Esophagus squamous epithelium (tissue), 5 donors: ENCODE measurements at regions not wholly inside any gene's neighbourhood (a gene's known extent, or its start where the extent isn't known, plus 50 kb on each side); places are given as distances from the start of the nearest gene placed in this dataset.
A peak's percentile ranks its signal among the peaks of the same experiment; 100 is the strongest.

ENCODE experiments used
- DNase-seq: peaks from one replicate; lab custom pipeline; 2025; lab: John Stamatoyannopoulos, UW
- H3K27ac ChIP-seq, 4 donors: fragments of 200-600 bp; sonication (generic); one replicate each; pipeline ENCODE4 v1.5.1; 2016 to 2019; ENCODE audit warnings: mild to moderate bottlenecking in 1 of 4
- H3K27me3 ChIP-seq, 4 donors: fragments of 200-600 bp; sonication (generic); 1 replicate in 3 of 4; 2 replicates in 1 of 4; pipeline versions ENCODE4 v1.5.1 to v1.6.0; 2017 to 2021; ENCODE audit warnings: antibody characterized with exemption in 1 of 4
- H3K36me3 ChIP-seq, 3 donors: fragments of 200-600 bp; sonication (generic); one replicate each; pipeline ENCODE4 v1.5.1; 2016 to 2019
- H3K4me1 ChIP-seq, 3 donors: fragments of 200-600 bp; sonication (generic); one replicate each; pipeline ENCODE4 v1.5.1; 2017 to 2019
- H3K4me3 ChIP-seq, 4 donors: fragments of 200-600 bp; sonication (generic); 1 replicate in 3 of 4; 2 replicates in 1 of 4; pipeline ENCODE4 v1.5.1; 2016 to 2019; ENCODE audit warnings: mild to moderate bottlenecking in 2 of 4, moderate library complexity in 1 of 4
- H3K9me3 ChIP-seq, 3 donors: fragments of 200-600 bp; sonication (generic); one replicate each; pipeline ENCODE4 v1.5.1; 2016 to 2019
- POLR2A ChIP-seq, 4 donors: fragments of 450-650 bp; IDR thresholded peaks; one replicate each; pipeline ENCODE4 v1.6.1; 2017; ENCODE audit warnings: antibody characterized with exemption in 4 of 4, mild to moderate bottlenecking in 4 of 4, moderate library complexity in 3 of 4
- WGBS, 2 donors: methylation state at CpG; one replicate each; pipeline ENCODE4 v1.1.5; 2018; 5-methylcytosine and 5-hydroxymethylcytosine counted together
- intact Hi-C: fragments of 100-400 bp; cut with DNase I; formaldehyde crosslinking; loops from one replicate; pipeline ENCODE4 v1.15.0; 2022
- TF ChIP-seq, protein P1 (sequence below), 6 experiments: fragments of 450-650 bp in 4 of 6; fragments of 200-600 bp in 2 of 6; sonication (generic) in 2 of 6; IDR thresholded peaks; one replicate each; pipeline ENCODE4 v1.5.1; 2016 to 2019; ENCODE audit warnings: antibody characterized with exemption in 6 of 6, mild to moderate bottlenecking in 4 of 6, moderate library complexity in 4 of 6
- donor health status: DM: yes; HTN: yes; CAD: no.

DNA sequence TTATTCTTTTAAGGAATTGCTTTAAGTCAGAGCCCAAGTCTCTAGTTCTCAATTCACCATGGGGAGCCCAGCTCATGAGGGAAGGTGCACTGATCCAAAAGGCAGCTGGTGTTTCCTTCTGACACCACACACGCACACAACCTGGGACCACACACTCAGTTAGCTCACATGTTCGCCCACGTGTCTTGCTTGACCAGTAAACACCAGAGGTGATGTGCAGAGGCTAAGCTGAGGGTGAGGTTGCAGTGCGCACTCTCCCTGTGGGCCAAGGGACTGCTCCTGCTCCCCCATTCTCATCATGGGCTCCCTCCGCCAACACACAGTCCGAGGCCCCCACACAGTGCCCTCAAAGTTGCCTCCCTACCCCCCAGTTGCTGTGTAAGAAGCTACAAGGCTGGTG is 70.8 kb upstream of the BZW1 start:
- Histone ChIP-seq H3K4me1 (peaks cover 5 to 39% (median 14%) of the 10 kb centered on the region in 3 donors), H3K27ac (peak overlapping the region; percentile 38 to 83 (median 68)), H3K4me3 (no peak overlapping the region), H3K27me3 (no peaks in the 10 kb centered on the region), H3K36me3 (no peaks in the 10 kb centered on the region), H3K9me3 (no peaks in the 10 kb centered on the region)
- intact Hi-C loops, result no loop called here
- no peak for DNase-seq
- whole genome bisulfite sequencing, 2 donors, result 83 to 90% methylated on average over 2 to 5 of the region's 6 CpGs
- TF ChIP-seq, protein P1, sequence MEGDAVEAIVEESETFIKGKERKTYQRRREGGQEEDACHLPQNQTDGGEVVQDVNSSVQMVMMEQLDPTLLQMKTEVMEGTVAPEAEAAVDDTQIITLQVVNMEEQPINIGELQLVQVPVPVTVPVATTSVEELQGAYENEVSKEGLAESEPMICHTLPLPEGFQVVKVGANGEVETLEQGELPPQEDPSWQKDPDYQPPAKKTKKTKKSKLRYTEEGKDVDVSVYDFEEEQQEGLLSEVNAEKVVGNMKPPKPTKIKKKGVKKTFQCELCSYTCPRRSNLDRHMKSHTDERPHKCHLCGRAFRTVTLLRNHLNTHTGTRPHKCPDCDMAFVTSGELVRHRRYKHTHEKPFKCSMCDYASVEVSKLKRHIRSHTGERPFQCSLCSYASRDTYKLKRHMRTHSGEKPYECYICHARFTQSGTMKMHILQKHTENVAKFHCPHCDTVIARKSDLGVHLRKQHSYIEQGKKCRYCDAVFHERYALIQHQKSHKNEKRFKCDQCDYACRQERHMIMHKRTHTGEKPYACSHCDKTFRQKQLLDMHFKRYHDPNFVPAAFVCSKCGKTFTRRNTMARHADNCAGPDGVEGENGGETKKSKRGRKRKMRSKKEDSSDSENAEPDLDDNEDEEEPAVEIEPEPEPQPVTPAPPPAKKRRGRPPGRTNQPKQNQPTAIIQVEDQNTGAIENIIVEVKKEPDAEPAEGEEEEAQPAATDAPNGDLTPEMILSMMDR (IDR thresholded peaks at IDR 0.05), result no peak
- no peak for TF ChIP-seq POLR2A (IDR thresholded peaks at IDR 0.05)

DNA sequence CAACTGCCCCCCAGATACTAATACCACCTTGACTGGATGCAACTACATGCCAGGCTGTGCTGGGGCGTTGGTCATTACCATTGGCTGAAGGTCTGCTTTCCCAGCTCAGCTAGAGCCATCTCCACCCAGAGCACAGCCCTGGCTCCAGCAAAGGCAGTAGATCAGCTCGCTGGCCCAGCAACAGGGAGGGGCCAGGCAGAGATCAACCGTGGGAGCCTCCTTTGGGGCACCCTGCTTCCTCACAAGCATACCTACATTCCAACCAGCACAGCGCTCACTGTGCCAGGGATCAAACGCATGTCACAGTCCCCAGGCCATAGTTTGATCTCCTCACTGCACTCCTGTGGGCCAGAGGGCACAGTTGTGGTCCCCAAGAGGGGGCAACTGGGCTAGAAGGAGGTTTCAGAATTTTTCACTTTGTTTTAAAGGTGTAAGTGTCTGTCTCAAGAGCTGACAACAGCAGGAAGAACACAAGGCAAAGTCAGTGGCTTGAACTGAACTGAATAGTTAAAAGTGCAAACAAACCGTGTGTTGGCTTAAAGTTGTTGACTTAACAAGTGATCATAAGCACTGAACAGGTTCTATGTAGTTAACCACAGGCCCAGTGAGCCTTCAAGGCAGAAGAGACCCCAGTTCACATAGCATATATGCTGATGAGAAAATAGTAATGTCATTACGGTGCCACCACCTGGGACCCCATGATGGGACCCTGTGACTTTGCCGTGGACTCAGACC is 70.1 kb upstream of the BZW1 start:
- WGBS, 2 donors, result 58 to 61% methylated on average over 4 to 6 of the region's 8 CpGs
- Histone ChIP-seq H3K4me3 (no peak overlapping the region), H3K27ac (peak overlapping the region; percentile 38 to 83 (median 68)), H3K9me3 (no peaks in the 10 kb centered on the region), H3K36me3 (no peaks in the 10 kb centered on the region), H3K4me1 (peaks cover 5 to 39% (median 14%) of the 10 kb centered on the region in 3 donors), H3K27me3 (no peaks in the 10 kb centered on the region)
- TF ChIP-seq, protein P1 (IDR thresholded peaks at IDR 0.05), result no peak
- no peak for TF ChIP-seq POLR2A (IDR thresholded peaks at IDR 0.05)
- intact Hi-C loops, result no loop called here
- DNase-seq, result no peak

DNA sequence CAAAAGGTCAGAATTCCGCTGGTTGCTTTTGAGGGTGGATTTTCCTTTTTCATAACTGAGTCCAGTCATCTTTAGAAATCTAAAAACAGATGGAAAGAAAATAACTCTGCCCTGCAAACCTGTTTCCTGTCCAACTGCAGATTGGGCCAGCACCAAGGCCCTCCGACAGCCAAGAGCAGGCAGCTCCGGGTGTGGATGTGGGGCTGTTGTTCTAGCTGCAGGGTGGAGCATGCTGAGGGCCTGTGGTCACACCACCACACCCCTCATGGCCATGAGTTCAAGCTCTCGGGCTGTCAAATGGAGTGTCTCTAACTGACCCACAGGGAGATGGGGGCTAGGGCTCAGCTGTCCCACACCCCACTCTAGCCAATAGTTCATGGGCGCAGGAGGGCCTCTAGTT is 69.3 kb upstream of the BZW1 start:
- 54 to 70% methylated on average over 2 to 4 of the region's 5 CpGs for WGBS, 2 donors
- Histone ChIP-seq H3K27ac (peak overlapping the region; percentile 38 to 83 (median 68)), H3K4me3 (no peak overlapping the region), H3K4me1 (peaks cover 5 to 39% (median 14%) of the 10 kb centered on the region in 3 donors), H3K27me3 (no peaks in the 10 kb centered on the region), H3K9me3 (no peaks in the 10 kb centered on the region), H3K36me3 (no peaks in the 10 kb centered on the region)
- no peak for DNase-seq
- intact Hi-C loops, result no loop called here
- TF ChIP-seq POLR2A (IDR thresholded peaks at IDR 0.05), result no peak

DNA sequence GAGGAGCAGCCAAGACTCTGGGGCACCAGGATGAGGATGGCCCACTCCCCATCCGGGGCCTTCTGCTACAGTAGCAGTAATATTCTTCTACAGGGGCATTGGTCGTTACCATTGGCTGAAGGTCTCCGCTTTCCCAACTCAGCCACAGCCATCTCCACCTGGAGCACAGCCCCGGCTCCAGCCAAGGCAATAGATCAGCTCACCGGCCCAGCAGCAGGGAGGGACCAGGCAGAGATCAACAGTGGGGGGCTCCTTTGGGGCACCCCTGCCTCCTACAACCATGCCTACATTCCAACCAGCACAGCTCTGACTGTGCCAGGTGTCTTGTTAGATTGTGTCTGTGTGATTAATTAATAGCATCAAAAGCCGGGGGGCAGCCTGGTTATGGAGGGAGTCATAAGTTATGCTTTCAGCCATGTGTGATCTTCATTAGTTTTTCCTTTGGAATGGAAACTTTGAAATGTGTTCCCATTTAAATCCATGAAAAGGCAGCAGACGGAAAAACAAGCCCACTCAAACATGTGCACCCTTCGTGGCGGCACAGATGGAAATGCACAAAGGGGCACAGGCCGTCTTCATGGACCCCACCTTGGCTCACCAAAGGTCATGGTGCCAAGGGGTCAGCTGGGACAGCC is 68.6 kb upstream of the BZW1 start:
- intact Hi-C loops, result no loop called here
- Histone ChIP-seq H3K27me3 (no peaks in the 10 kb centered on the region), H3K27ac (peak overlapping the region in 2 of 4 donors; percentile 72 to 83), H3K4me1 (peaks cover 5 to 39% (median 14%) of the 10 kb centered on the region in 3 donors), H3K9me3 (no peaks in the 10 kb centered on the region), H3K4me3 (no peak overlapping the region), H3K36me3 (no peaks in the 10 kb centered on the region)
- 73 to 92% methylated on average over 5 to 6 of the region's 10 CpGs for WGBS, 2 donors
- no peak for DNase-seq
- TF ChIP-seq POLR2A (IDR thresholded peaks at IDR 0.05), result no peak
- TF ChIP-seq, protein P1 (IDR thresholded peaks at IDR 0.05), result no peak

DNA sequence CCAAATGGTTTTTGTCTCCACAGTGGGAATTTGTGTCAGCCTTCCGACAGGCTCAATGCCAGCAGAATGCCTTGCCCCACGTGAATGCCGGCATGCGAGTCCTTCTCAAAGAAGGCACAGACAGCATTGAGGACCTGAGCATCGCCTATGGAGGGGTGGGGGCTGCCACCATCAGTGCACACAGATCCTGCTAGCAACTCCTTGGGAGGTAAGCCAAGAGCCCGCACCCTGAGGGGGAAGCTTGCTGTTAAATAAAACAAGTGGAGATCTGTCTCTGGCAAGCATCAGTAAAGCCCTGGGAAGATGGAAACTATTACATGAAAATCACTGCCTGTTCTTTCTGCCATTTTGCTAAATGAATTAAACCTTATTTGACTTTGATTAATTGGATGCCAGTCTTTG is 67.5 kb upstream of the BZW1 start:
- Histone ChIP-seq H3K4me3 (no peak overlapping the region), H3K9me3 (no peaks in the 10 kb centered on the region), H3K36me3 (no peaks in the 10 kb centered on the region), H3K27me3 (no peaks in the 10 kb centered on the region), H3K4me1 (peaks cover 5 to 39% (median 14%) of the 10 kb centered on the region in 3 donors), H3K27ac (no peak overlapping the region)
- WGBS, 2 donors, result 29 to 42% methylated on average over 3 to 6 of the region's 6 CpGs
- no peak for DNase-seq
- no peak for TF ChIP-seq POLR2A (IDR thresholded peaks at IDR 0.05)
- TF ChIP-seq, protein P1 (IDR thresholded peaks at IDR 0.05), result no peak
- intact Hi-C loops, result no loop called here
